ENCODE measurements at regions not wholly inside any gene's neighbourhood (a gene's known extent, or its start where the extent isn't known, plus 50 kb on each side); places are given as distances from the start of the nearest gene placed in this dataset.

DNA sequence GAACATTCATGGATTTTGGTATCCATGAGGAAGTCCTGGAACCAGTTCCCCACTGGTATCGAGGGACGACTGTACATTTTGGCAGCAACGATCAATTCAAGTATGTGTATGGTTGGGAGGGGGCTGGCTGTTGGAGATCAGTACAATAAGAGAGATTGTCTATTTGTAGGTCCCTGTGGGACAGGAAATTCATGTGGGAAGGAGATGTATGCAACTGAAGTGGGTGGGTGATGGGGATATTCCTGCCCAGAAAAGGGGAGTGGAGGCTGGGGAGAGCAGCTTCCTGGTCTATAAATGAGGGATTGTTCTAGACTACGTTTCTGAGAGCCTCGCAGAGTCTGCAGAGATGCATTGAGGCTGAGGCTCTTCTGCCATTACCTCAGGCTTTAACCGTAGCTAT, 140.2 kb upstream of the MAGI3 start:
- TF ChIP-seq, protein P1, sequence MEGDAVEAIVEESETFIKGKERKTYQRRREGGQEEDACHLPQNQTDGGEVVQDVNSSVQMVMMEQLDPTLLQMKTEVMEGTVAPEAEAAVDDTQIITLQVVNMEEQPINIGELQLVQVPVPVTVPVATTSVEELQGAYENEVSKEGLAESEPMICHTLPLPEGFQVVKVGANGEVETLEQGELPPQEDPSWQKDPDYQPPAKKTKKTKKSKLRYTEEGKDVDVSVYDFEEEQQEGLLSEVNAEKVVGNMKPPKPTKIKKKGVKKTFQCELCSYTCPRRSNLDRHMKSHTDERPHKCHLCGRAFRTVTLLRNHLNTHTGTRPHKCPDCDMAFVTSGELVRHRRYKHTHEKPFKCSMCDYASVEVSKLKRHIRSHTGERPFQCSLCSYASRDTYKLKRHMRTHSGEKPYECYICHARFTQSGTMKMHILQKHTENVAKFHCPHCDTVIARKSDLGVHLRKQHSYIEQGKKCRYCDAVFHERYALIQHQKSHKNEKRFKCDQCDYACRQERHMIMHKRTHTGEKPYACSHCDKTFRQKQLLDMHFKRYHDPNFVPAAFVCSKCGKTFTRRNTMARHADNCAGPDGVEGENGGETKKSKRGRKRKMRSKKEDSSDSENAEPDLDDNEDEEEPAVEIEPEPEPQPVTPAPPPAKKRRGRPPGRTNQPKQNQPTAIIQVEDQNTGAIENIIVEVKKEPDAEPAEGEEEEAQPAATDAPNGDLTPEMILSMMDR (IDR thresholded peaks at IDR 0.05), result no peak
- no peak for TF ChIP-seq RFX5 (IDR thresholded peaks at IDR 0.05)
- TF ChIP-seq MAZ (IDR thresholded peaks at IDR 0.05; ENCODE audit: borderline replicate concordance, low read depth, low read length), result no peak
- TF ChIP-seq RCOR1 (IDR thresholded peaks at IDR 0.05; ENCODE audit: low read depth, low read length), result no peak
- TF ChIP-seq POLR2A (IDR thresholded peaks at IDR 0.05; ENCODE audit: low read length), result no peak
- no peak for TF ChIP-seq KDM5A (IDR thresholded peaks at IDR 0.05)
- TF ChIP-seq TP53 (CRISPR knock-in tag; IDR thresholded peaks at IDR 0.05), result no peak
- TF ChIP-seq CHD2 (IDR thresholded peaks at IDR 0.05; ENCODE audit: low read length, partially characterized antibody), result no peak
- TF ChIP-seq, protein P2, sequence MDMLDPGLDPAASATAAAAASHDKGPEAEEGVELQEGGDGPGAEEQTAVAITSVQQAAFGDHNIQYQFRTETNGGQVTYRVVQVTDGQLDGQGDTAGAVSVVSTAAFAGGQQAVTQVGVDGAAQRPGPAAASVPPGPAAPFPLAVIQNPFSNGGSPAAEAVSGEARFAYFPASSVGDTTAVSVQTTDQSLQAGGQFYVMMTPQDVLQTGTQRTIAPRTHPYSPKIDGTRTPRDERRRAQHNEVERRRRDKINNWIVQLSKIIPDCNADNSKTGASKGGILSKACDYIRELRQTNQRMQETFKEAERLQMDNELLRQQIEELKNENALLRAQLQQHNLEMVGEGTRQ (IDR thresholded peaks at IDR 0.05), result no peak
